Neural progenitor cell (in vitro differentiated cells): ENCODE measurements at regions not wholly inside any gene's neighbourhood (a gene's known extent, or its start where the extent isn't known, plus 50 kb on each side); places are given as distances from the start of the nearest gene placed in this dataset.
A peak's percentile ranks its signal among the peaks of the same experiment; 100 is the strongest.

Experiments used
- DNase-seq: peaks from one replicate; pipeline ENCODE4 v3.0.0-alpha.2; 2016; ENCODE audit warnings: low spot score
- H2AFZ ChIP-seq: fragments of 200-600 bp; sonication (generic); replicated peaks from 2 replicates; pipeline ENCODE4 v1.6.1; 2016; ENCODE audit warnings: antibody characterized with exemption
- H3F3A ChIP-seq: fragments of 200-600 bp; sonication (generic); 2 replicates; pipeline ENCODE4 v1.6.1; 2016; ENCODE audit warnings: antibody characterized with exemption, low read depth
- H3K27ac ChIP-seq: fragments of 200-600 bp; sonication (generic); 2 replicates; pipeline ENCODE4 v1.5.1; 2016; ENCODE audit warnings: mild to moderate bottlenecking
- H3K27me3 ChIP-seq: fragments of 200-600 bp; sonication (generic); 2 replicates; pipeline ENCODE4 v1.6.1; 2016; ENCODE audit warnings: mild to moderate bottlenecking, moderate library complexity
- H3K36me3 ChIP-seq: fragments of 200-600 bp; sonication (generic); 2 replicates; pipeline ENCODE4 v1.5.1; 2016
- H3K4me1 ChIP-seq: fragments of 200-600 bp; sonication (generic); 2 replicates; pipeline ENCODE4 v1.6.1; 2016; ENCODE audit warnings: mixed run types
- H3K4me2 ChIP-seq: fragments of 200-600 bp; sonication (generic); 2 replicates; pipeline ENCODE4 v1.6.1; 2016
- H3K4me3 ChIP-seq: fragments of 200-600 bp; sonication (generic); 2 replicates; pipeline ENCODE4 v1.5.1; 2016
- H3K79me2 ChIP-seq: fragments of 200-600 bp; sonication (generic); 2 replicates; pipeline ENCODE4 v1.6.1; 2016; ENCODE audit warnings: low read depth
- H3K9ac ChIP-seq: fragments of 200-600 bp; sonication (generic); 2 replicates; pipeline ENCODE4 v1.6.1; 2016
- H3K9me3 ChIP-seq: fragments of 200-600 bp; sonication (generic); 2 replicates; pipeline ENCODE4 v1.5.1; 2016; ENCODE audit warnings: low read depth
- H4K20me1 ChIP-seq: fragments of 200-600 bp; sonication (generic); 2 replicates; pipeline ENCODE4 v1.6.1; 2016; ENCODE audit warnings: low read depth
- H3K27ac Mint-ChIP-seq: 3 replicates; pipeline ENCODE4 v1.8.0; 2021; ENCODE audit warnings: mixed read lengths
- H3K27me3 Mint-ChIP-seq: 2 replicates; pipeline ENCODE4 v1.8.0; 2022; ENCODE audit warnings: low read depth, mild to moderate bottlenecking, inconsistent platforms, moderate library complexity, mixed read lengths; ENCODE audit not compliant: insufficient read depth
- H3K36me3 Mint-ChIP-seq: 3 replicates; pipeline ENCODE4 v1.8.0; 2021; ENCODE audit warnings: mixed read lengths
- H3K4me1 Mint-ChIP-seq: 3 replicates; pipeline ENCODE4 v1.8.0; 2021; ENCODE audit warnings: mixed read lengths
- H3K4me3 Mint-ChIP-seq: 3 replicates; pipeline ENCODE4 v1.8.0; 2021; ENCODE audit warnings: mild to moderate bottlenecking, moderate library complexity, mixed read lengths
- H3K9me3 Mint-ChIP-seq: 3 replicates; pipeline ENCODE4 v1.8.0; 2020; ENCODE audit warnings: mixed read lengths
- CTCF ChIP-seq: fragments of 200-600 bp; sonication (generic); IDR thresholded peaks from 2 replicates; pipeline ENCODE4 v1.5.1; 2017; ENCODE audit warnings: antibody characterized with exemption, mild to moderate bottlenecking
- EZH2 ChIP-seq: fragments of 200-600 bp; sonication (generic); IDR thresholded peaks from 2 replicates; pipeline ENCODE4 v1.6.1; 2017; ENCODE audit warnings: antibody characterized with exemption, mild to moderate bottlenecking, moderate library complexity
- EZH2phosphoT487 ChIP-seq: fragments of 200-600 bp; sonication (generic); IDR thresholded peaks from 2 replicates; pipeline ENCODE4 v1.6.1; 2017; ENCODE audit warnings: antibody characterized with exemption

GRCh38 chr12:97164936-97165335 lies 257.9 kb downstream of the NEDD1 start:
- no peak overlapping the region for H3K4me3 ChIP-seq
- no peak for TF ChIP-seq EZH2
- no peak overlapping the region for H3K4me3 Mint-ChIP-seq

GRCh38 chr12:97167598-97167997 lies 260.5 kb downstream of the NEDD1 start:
- Histone ChIP-seq H3K4me3 (no peak overlapping the region), H3K27ac (no peak overlapping the region), H4K20me1 (no peaks in the 10 kb centered on the region), H3F3A (peaks cover 11% of the 10 kb centered on the region), H2AFZ (no peak overlapping the region), H3K36me3 (no peaks in the 10 kb centered on the region), H3K4me2 (no peak overlapping the region), H3K9me3 (no peaks in the 10 kb centered on the region), H3K4me1 (peaks cover 12% of the 10 kb centered on the region), H3K9ac (no peak overlapping the region), H3K27me3 (no peaks in the 10 kb centered on the region), H3K79me2 (no peaks in the 10 kb centered on the region)
- TF ChIP-seq EZH2phosphoT487 (no peak), CTCF (no peak)
- DNase-seq, result no peak
- Mint-ChIP-seq H3K27ac (no peak overlapping the region), H3K4me3 (no peak overlapping the region), H3K36me3 (peaks cover 9% of the 10 kb centered on the region), H3K27me3 (peaks cover 4% of the 10 kb centered on the region), H3K4me1 (peaks cover 33% of the 10 kb centered on the region), H3K9me3 (peaks cover 14% of the 10 kb centered on the region)

More at GRCh38 chr12:97164936-97165335, 257.9 kb downstream of the NEDD1 start:
- Histone ChIP-seq H3K27me3 (no peaks in the 10 kb centered on the region), H3K4me2 (no peak overlapping the region), H3K79me2 (no peaks in the 10 kb centered on the region), H3F3A (no peaks in the 10 kb centered on the region), H3K4me1 (peaks cover under 1% of the 10 kb centered on the region), H2AFZ (no peak overlapping the region), H3K9ac (no peak overlapping the region), H3K27ac (no peak overlapping the region), H4K20me1 (no peaks in the 10 kb centered on the region), H3K36me3 (no peaks in the 10 kb centered on the region), H3K9me3 (no peaks in the 10 kb centered on the region)
- Mint-ChIP-seq H3K27ac (no peak overlapping the region), H3K27me3 (peaks cover 11% of the 10 kb centered on the region), H3K4me1 (peaks cover 20% of the 10 kb centered on the region), H3K36me3 (peaks cover 9% of the 10 kb centered on the region), H3K9me3 (peaks cover 26% of the 10 kb centered on the region)
- DNase-seq, result no peak

GRCh38 chr12:97168804-97169203 lies 261.7 kb downstream of the NEDD1 start:
- H3K36me3 Mint-ChIP-seq, result peaks cover 7% of the 10 kb centered on the region
- no peaks in the 10 kb centered on the region for H3K36me3 ChIP-seq
- H3K79me2 ChIP-seq, result no peaks in the 10 kb centered on the region
- H2AFZ ChIP-seq, result no peak overlapping the region
- no peak overlapping the region for H3K27ac ChIP-seq
- H3K4me2 ChIP-seq, result no peak overlapping the region
- peaks cover 40% of the 10 kb centered on the region for H3K4me1 Mint-ChIP-seq
- H3F3A ChIP-seq, result peaks cover 21% of the 10 kb centered on the region
- DNase-seq, result no peak
- H3K4me1 ChIP-seq, result peaks cover 24% of the 10 kb centered on the region
- H4K20me1 ChIP-seq, result no peaks in the 10 kb centered on the region
- no peaks in the 10 kb centered on the region for H3K27me3 ChIP-seq
- no peak for TF ChIP-seq CTCF
- H3K4me3 ChIP-seq, result no peak overlapping the region
- no peaks in the 10 kb centered on the region for H3K9me3 ChIP-seq
- no peak overlapping the region for H3K4me3 Mint-ChIP-seq
- H3K27ac Mint-ChIP-seq, result no peak overlapping the region
- peaks cover 12% of the 10 kb centered on the region for H3K9me3 Mint-ChIP-seq
- H3K9ac ChIP-seq, result no peak overlapping the region
- peaks cover 2% of the 10 kb centered on the region for H3K27me3 Mint-ChIP-seq

- Histone ChIP-seq H3K4me3 (no peak overlapping the region), H3K9ac (no peak overlapping the region), H3K4me1 (peaks cover 37% of the 10 kb centered on the region), H3K36me3 (no peaks in the 10 kb centered on the region), H3K79me2 (no peaks in the 10 kb centered on the region), H2AFZ (no peak overlapping the region), H3K9me3 (no peaks in the 10 kb centered on the region), H3K27ac (no peak overlapping the region), H3K4me2 (no peak overlapping the region), H4K20me1 (no peaks in the 10 kb centered on the region), H3K27me3 (no peaks in the 10 kb centered on the region), H3F3A (peaks cover 33% of the 10 kb centered on the region)
- Mint-ChIP-seq H3K9me3 (peaks cover 7% of the 10 kb centered on the region), H3K36me3 (peaks cover 7% of the 10 kb centered on the region), H3K4me3 (no peak overlapping the region), H3K4me1 (peaks cover 51% of the 10 kb centered on the region), H3K27me3 (peaks cover 2% of the 10 kb centered on the region), H3K27ac (peak overlapping the region; percentile 55)
- no peak for DNase-seq
- TF ChIP-seq EZH2phosphoT487, result no peak
- TF ChIP-seq EZH2, result no peak
- TF ChIP-seq CTCF, result no peak
Observed at GRCh38 chr12:97169889-97170567, 263.0 kb downstream of the NEDD1 start.
